Prostate gland (tissue), 2 donors: ENCODE measurements at regions not wholly inside any gene's neighbourhood (a gene's known extent, or its start where the extent isn't known, plus 50 kb on each side); places are given as distances from the start of the nearest gene placed in this dataset.

Source experiments
- CTCF ChIP-seq, 4 experiments: fragments of 200-600 bp in 2 of 4; fragments of 450-650 bp in 2 of 4; sonication (generic) in 2 of 4; IDR thresholded peaks; 1 replicate in 3 of 4; 2 replicates in 1 of 4; pipeline ENCODE4 v1.5.1; 2016 to 2019; ENCODE audit warnings: antibody characterized with exemption in 4 of 4, mild to moderate bottlenecking in 2 of 4, moderate library complexity in 2 of 4
- POLR2A ChIP-seq: fragments of 450-650 bp; IDR thresholded peaks from one replicate; pipeline ENCODE4 v1.6.1; 2016; ENCODE audit warnings: antibody characterized with exemption, mild to moderate bottlenecking
- POLR2AphosphoS5 ChIP-seq: sonication (generic); formaldehyde crosslinking; IDR thresholded peaks from one replicate; pipeline ENCODE4 v1.6.1; 2017; ENCODE audit warnings: antibody characterized with exemption

GRCh38 chr10:3933733-3934132, 148.7 kb upstream of the KLF6 start:
- TF ChIP-seq CTCF (IDR thresholded peaks at IDR 0.05) (no peak), POLR2A (no peak), POLR2AphosphoS5 (no peak)
